ACHN (cell line): ENCODE measurements at regions not wholly inside any gene's neighbourhood (a gene's known extent, or its start where the extent isn't known, plus 50 kb on each side); places are given as distances from the start of the nearest gene placed in this dataset.
"Not testable (repeated sequence)": the region's sequence is repeated elsewhere in the genome, so short reads cannot be mapped to it uniquely, and the experiment has no call there.

Source experiments
- DNase-seq: peaks from one replicate; pipeline ENCODE4 v3.0.0-alpha.2; 2015
- in situ Hi-C: cut with HindIII; loops from 2 replicates; pipeline ENCODE4 v1.10.0; 2017; ENCODE audit warnings: low sequenced_read_pairs, low pct_ligation_motif_present, low pct_unique_long_range_greater_than_20kb

- DNase-seq, result no peak
- in situ Hi-C loops, result no loop called here
Observed at GRCh38 chr2:82333697-82334096, 2029.1 kb upstream of the LRRTM1 start.

DNA sequence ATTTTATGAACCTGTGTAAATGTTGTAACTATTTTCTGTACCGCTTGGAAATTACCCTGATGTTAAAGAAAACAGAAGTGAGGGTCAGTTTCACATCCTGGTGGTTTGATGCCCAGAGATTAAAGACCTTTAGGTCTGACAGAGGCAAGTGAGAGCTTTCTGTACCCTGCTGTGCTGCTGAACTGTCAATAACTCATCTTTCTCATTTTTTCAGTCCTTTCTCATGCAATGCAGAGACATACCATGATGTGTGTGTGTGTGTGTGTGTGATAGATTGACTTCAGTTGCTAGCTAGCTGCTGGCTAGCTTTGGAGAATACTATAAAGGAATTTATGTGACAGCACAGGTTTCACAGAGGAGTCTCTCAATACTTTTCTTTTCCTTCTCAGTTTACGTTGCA lies 2025.6 kb upstream of the LRRTM1 start:
- in situ Hi-C loops, result no loop called here
- no peak for DNase-seq

DNA sequence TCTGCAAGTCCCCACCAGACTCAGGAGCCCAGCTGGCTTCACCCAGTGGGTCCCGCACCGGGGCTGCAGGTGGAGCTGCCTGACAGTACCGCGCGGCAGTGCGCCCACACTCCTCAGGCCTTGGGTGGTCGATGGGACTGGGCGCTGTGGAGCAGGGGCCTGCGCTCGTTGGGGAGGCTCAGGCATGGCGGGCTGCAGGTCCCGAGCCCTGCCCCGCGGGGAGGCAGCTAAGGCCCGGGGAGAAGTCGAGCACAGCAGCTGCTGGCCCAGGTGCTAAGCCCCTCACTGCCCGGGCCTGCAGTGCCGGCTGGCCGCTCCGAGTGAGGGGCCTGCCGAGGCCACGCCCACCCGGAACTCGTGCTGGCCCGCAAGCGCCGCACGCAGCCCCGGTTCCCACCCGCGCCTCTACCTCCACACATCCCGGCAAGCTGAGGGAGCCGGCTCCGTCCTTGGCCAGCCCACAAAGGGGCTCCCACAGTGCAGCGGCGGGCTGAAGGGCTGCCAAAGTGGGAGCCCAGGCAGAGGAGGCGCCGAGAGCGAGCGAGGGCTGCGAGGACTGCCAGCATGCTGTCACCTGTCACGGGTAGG lies 2021.7 kb upstream of the LRRTM1 start:
- in situ Hi-C loops, DNase-seq: not testable (repeated sequence)

DNA sequence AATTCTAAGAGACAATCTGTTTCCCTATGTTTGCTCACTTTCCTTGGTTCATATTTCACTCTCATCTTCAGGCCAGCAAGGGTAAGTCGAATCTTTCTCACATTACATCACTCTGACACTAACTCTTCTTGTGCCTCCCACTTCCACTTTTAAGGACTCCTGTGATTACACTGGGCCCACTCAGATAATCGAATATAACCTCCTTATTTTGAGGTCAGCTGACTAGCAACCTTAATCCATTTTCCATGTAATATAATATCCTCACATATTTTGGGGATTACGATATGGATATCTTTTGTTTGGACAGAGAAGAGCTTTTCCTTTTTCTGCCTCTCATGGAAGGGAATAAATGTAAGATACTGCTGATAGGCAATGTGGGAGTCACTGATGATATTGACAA lies 2015.7 kb upstream of the LRRTM1 start:
- in situ Hi-C loops, result no loop called here
- DNase-seq, result no peak

GRCh38 chr2:82317012-82317411 lies 2012.5 kb upstream of the LRRTM1 start:
- DNase-seq, result no peak
- in situ Hi-C loops, result no loop called here

DNA sequence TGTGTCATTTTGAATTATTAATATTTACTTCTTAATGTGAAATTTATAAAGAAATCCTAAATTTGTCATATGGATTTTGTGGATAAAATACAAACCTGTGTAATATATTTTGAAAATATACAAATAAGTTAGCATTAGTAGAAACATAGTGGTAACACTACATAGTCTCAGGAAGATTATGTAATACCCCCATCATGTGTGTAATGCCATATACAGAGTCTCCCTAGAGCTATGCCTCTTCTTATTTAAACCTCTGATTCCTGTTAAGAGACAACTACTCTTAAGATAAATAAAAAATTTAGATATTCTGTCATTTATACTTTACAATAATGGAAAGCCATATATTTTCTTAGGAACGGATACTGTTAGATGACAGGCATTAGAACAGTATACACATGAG lies 2012.0 kb upstream of the LRRTM1 start:
- no peak for DNase-seq
- in situ Hi-C loops, result no loop called here

GRCh38 chr2:82314836-82315472 lies 2010.4 kb upstream of the LRRTM1 start:
- DNase-seq, result no peak
- in situ Hi-C loops, result no loop called here

GRCh38 chr2:82307511-82307910 lies 2003.0 kb upstream of the LRRTM1 start:
- in situ Hi-C loops, result no loop called here
- no peak for DNase-seq

DNA sequence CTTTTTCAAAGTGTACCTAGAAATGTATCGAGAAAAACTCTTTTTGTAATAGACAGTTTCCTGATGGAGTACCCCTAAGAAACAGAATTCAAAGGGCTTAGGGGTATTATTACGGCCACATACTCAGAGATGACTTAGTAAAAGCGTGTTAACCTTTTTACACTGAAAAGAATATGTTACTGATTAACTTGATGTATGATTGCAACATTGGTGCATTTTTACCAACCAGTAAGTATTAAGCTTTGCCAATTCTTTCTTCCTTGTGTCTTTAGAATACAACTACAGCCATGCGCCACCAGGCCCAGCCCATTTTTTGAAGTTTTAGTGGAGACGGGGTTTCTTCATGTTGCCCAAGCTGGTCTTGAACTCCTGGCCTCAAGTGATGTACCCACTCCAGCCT lies 1997.0 kb upstream of the LRRTM1 start:
- no peak for DNase-seq
- in situ Hi-C loops, result no loop called here

DNA sequence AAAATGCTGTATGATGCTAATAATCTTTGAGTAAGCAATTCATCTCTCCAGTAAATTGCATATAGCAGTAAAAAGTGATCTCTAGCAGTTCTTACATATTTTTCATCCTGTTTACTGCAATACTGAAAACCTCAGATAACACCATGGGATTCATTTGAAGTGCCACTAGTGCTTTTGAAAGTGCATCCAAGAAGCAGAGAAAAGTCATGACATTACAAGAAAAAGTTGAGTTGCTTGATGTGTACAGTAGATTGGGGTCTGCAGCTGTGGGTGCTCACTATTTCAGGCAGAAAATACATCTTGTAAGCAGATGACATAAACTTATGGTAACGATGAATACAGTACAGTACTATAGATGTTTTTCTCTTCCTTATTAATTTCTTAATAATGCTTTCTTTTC lies 1984.9 kb upstream of the LRRTM1 start:
- in situ Hi-C loops, result no loop called here

DNA sequence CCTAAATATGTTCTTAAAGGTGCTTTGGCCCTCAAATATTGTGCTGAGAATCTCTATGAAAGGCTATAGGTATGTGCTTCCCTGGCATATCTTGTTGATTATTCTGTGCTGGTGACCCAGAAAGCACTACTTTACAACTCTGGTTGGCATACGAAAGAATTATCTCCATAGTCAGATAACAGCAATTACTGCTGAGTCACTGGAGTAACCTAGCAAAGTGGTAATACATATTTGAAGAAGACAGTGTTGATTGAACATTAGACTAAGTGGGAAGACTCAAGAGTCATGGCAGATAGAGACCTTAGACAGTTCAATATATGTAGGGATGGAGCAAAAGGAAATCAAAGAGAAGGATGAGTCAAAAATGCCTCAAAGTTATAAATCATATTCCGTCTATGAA lies 1978.5 kb upstream of the LRRTM1 start:
- in situ Hi-C loops, result no loop called here
- DNase-seq, result no peak

More for the DNA sequence above, 1984.9 kb upstream of the LRRTM1 start:
- no peak for DNase-seq

DNA sequence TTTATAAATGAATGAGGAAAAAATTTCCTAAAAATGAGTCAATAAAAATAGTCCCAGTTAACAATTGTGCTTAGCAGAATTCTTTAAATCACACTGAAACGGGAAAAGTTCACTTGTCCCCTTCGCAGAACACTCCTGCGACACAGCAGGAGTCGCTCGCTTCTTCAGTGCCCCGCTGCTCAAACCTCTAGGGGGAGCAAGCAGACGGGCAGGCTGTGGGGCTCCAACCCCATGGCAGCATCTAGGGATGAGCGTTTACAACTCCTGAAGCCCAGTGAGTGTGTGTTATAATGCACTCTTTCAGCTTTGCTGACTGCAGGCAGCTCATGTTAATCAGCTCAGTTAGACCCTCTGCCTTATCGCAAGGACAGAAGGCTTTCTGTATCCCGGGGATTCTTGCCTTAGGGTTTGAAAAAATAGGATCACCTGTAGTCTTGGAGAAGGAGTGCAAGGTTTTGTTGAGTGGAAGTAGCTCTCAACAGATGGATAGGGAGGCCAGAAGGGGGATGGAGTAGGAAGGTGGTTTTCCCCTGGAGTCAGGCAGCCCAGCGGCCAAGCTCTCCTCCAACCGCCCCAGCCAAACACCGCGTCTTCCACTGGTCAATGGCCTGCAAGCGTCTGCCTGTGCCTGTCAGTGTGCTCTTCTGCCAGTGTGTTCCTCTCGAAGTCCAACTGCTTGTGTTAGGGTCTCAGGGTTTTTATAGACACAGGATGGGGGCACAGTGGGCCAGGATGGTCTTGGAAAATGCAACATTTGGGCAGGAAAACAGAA lies 1977.7 kb upstream of the LRRTM1 start:
- no peak for DNase-seq
- in situ Hi-C loops, result no loop called here

- DNase-seq, result no peak
- in situ Hi-C loops, result no loop called here
Observed at GRCh38 chr2:82279367-82279766, 1974.8 kb upstream of the LRRTM1 start.

- DNase-seq, result no peak
- in situ Hi-C loops, result no loop called here
Observed at GRCh38 chr2:82278416-82278815, 1973.9 kb upstream of the LRRTM1 start.

GRCh38 chr2:82275599-82275998 lies 1971.0 kb upstream of the LRRTM1 start:
- in situ Hi-C loops, result no loop called here
- no peak for DNase-seq

DNA sequence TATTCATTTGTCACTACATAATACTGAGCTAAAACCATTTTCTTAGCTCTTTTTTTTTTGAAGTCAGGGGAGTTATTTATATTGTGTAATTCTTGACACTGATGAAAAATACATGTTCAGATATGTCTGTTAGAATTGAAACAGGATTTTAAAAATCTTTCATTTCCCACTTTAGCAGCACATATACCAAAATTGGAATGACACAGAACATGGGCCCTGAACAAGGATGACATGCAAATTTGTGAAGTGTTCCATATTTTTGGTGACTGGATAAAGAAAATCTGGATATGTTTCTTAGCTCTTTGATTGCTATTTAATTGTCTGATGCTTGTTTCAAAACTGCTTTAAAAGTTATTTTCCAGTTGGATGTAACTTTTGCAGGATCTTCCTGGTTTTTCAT lies 1963.9 kb upstream of the LRRTM1 start:
- in situ Hi-C loops, result no loop called here

GRCh38 chr2:82260521-82260920 lies 1956.0 kb upstream of the LRRTM1 start:
- in situ Hi-C loops, result no loop called here
- DNase-seq, result no peak

More for the DNA sequence above, 1963.9 kb upstream of the LRRTM1 start:
- DNase-seq, result no peak

DNA sequence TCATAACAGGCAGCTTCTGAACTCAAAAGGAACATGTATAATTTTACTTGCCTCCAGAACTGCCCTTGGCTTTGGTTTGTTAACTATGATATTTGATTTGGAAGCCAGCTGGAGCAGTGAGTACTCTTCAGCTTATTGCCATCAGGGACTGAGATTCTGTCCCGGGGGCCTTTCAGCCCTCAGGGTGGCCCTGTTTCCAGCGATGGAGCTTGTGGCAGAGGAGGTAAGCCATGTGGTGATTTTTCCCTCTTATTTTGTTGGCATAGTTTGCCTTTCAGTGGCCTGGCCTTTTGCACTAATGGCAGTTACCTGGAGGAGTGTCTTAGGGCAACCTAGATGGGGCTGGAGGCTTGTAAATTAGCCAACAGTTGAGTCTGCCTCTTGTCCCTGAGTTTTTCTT lies 1955.0 kb upstream of the LRRTM1 start:
- in situ Hi-C loops, result no loop called here
- no peak for DNase-seq

GRCh38 chr2:82257796-82258555 lies 1953.4 kb upstream of the LRRTM1 start:
- DNase-seq, result no peak
- in situ Hi-C loops, result no loop called here
